ENCODE measurements at regions not wholly inside any gene's neighbourhood (a gene's known extent, or its start where the extent isn't known, plus 50 kb on each side); places are given as distances from the start of the nearest gene placed in this dataset.

DNA sequence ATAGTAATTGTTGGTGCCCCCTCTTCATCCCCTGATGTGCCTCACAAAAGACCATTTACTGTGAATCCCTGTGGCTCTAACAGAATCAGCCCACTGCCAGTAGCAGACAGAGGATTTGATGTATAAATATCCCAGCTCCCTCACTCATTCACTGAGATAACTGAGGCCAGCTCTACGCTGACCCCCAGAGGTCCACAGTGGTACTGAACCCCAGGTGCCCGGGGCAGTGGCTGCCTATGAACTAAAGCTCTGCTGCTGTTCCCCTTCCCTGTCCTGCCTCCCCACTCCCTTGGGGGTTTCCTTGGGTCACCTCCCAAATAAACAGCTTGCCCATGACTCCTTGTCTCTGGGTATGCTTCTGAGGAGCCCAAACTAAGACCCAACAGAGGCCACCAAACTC lies 295.8 kb downstream of the FOXL1 start:
- no peaks in the 10 kb centered on the region for H3K36me3 ChIP-seq (ENCODE audit: control insufficient read depth in 2 of 2, insufficient read depth in 2 of 2, low read length in 1 of 2)
- peaks cover 0 to 3% of the 10 kb centered on the region in 2 experiments; a peak in 3 of 4 replicates for H3K27me3 ChIP-seq (replicated peaks in 1 of 2; ENCODE audit: control insufficient read depth in 2 of 2, insufficient read depth in 2 of 2, low read length in 1 of 2)
- H4K20me1 ChIP-seq (ENCODE audit: control insufficient read depth, insufficient read depth) = no peaks in the 10 kb centered on the region
- TF ChIP-seq EZH2 (IDR thresholded peaks at IDR 0.05; ENCODE audit: borderline replicate concordance, control insufficient read depth, low read depth, low read length) = no peak
- TF ChIP-seq SREBF1 (IDR thresholded peaks at IDR 0.05; ENCODE audit: low read length) = no peak
- no peak for TF ChIP-seq PAX8 (IDR thresholded peaks at IDR 0.05)
- TF ChIP-seq, protein P1, sequence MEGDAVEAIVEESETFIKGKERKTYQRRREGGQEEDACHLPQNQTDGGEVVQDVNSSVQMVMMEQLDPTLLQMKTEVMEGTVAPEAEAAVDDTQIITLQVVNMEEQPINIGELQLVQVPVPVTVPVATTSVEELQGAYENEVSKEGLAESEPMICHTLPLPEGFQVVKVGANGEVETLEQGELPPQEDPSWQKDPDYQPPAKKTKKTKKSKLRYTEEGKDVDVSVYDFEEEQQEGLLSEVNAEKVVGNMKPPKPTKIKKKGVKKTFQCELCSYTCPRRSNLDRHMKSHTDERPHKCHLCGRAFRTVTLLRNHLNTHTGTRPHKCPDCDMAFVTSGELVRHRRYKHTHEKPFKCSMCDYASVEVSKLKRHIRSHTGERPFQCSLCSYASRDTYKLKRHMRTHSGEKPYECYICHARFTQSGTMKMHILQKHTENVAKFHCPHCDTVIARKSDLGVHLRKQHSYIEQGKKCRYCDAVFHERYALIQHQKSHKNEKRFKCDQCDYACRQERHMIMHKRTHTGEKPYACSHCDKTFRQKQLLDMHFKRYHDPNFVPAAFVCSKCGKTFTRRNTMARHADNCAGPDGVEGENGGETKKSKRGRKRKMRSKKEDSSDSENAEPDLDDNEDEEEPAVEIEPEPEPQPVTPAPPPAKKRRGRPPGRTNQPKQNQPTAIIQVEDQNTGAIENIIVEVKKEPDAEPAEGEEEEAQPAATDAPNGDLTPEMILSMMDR (IDR thresholded peaks at IDR 0.05 in 2 of 3, conservative IDR thresholded peaks at IDR 0.05 in 1 of 3; ENCODE audit: control insufficient read depth in 2 of 3, extremely low read depth in 1 of 3, insufficient read depth in 1 of 3, low read depth in 3 of 3, low read length in 3 of 3) = peak; percentile 53 to 74 (median 57); a peak in 5 of 6 replicates
- TF ChIP-seq CHD4 (IDR thresholded peaks at IDR 0.05) = no peak
- no peak for TF ChIP-seq RB1 (IDR thresholded peaks at IDR 0.05; ENCODE audit: borderline replicate concordance)
- no peak for TF ChIP-seq YBX1 (IDR thresholded peaks at IDR 0.05)
- peak; percentile 47; the same call in 1 of the 2 replicates for TF ChIP-seq RAD21 (IDR thresholded peaks at IDR 0.05; ENCODE audit: insufficient read depth, low read depth, low read length)
- no peak for TF ChIP-seq SMAD5 (IDR thresholded peaks at IDR 0.05; ENCODE audit: low read depth)
- no peak for TF ChIP-seq TBL1XR1 (IDR thresholded peaks at IDR 0.05; ENCODE audit: low read depth, low read length)
- TF ChIP-seq, protein P2, sequence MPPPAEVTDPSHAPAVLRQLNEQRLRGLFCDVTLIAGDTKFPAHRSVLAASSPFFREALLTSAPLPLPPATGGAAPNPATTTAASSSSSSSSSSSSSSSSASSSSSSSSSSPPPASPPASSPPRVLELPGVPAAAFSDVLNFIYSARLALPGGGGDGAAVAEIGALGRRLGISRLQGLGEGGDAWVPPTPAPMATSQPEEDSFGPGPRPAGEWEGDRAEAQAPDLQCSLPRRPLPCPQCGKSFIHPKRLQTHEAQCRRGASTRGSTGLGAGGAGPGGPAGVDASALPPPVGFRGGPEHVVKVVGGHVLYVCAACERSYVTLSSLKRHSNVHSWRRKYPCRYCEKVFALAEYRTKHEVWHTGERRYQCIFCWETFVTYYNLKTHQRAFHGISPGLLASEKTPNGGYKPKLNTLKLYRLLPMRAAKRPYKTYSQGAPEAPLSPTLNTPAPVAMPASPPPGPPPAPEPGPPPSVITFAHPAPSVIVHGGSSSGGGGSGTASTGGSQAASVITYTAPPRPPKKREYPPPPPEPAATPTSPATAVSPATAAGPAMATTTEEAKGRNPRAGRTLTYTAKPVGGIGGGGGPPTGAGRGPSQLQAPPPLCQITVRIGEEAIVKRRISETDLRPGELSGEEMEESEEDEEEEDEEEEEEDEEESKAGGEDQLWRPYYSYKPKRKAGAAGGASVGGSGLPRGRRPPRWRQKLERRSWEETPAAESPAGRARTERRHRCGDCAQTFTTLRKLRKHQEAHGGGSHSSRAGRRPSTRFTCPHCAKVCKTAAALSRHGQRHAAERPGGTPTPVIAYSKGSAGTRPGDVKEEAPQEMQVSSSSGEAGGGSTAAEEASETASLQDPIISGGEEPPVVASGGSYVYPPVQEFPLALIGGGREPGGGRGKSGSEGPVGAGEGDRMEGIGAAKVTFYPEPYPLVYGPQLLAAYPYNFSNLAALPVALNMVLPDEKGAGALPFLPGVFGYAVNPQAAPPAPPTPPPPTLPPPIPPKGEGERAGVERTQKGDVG (CRISPR knock-in tag; IDR thresholded peaks at IDR 0.05) = no peak
- no peak for TF ChIP-seq MYC (IDR thresholded peaks at IDR 0.05; ENCODE audit: insufficient read depth, insufficient read length, insufficient replicate concordance, low read length, severe bottlenecking)
- TF ChIP-seq SMC3 (IDR thresholded peaks at IDR 0.05; ENCODE audit: borderline replicate concordance, low read length) = peak; percentile 51; the same call in 1 of the 2 replicates
- ChIA-PET CTCF (interaction anchor here (0.6 to 2.4 kb wide), 7 partner anchors 9 to 311 kb away, joined by 3 to 33 read pairs (median 4); no protein-coding TSS in a partner anchor), POLR2A (no interaction called here), SMC1A (ENCODE audit: uncharacterized antibody, unreplicated experiment) (interaction anchor here (1.0 to 1.4 kb wide), 3 partner anchors 105 to 310 kb away, joined by 3 to 20 read pairs (median 4); no protein-coding TSS in a partner anchor), RAD21 (ENCODE audit: unreplicated experiment) (interaction anchor here (0.7 to 2.1 kb wide), 4 partner anchors 188 to 313 kb away, joined by 3 to 16 read pairs (median 4); no protein-coding TSS in a partner anchor)
- FAIRE-seq (no peak), ATAC-seq (peak; percentile 73), DNase-seq (ENCODE audit: low read depth, low spot score) (no peak)
- H3K27ac ChIP-seq (ENCODE audit: control insufficient read depth, insufficient read depth) = no peak overlapping the region
- no peaks in the 10 kb centered on the region for H3K9me3 ChIP-seq (replicated peaks; ENCODE audit: control insufficient read depth, insufficient read depth, low read length)
- H3K4me2 ChIP-seq (ENCODE audit: control insufficient read depth, insufficient read depth) = no peak overlapping the region
- in situ Hi-C loops (cut with MboI) = loop anchor here (10.0 kb wide), 1 partner anchor 309 kb away; the partner anchor contains the start of gene FOXC2
- WGBS (ENCODE audit: insufficient coverage, insufficient replicate concordance, low lambda C conversion rate, missing lambda C conversion rate) = 2% methylated on average over 2 of the region's 2 CpGs
- intact Hi-C loops (cut with micrococcal nuclease; ENCODE audit: unreplicated experiment) = loop anchor here (1.0 to 10.0 kb wide), 2 partner anchors 191 to 311 kb away; no protein-coding TSS in a partner anchor
- H3K9ac ChIP-seq (ENCODE audit: control insufficient read depth, insufficient read depth, low read length) = no peak overlapping the region
- no peak overlapping the region for H2AFZ ChIP-seq (ENCODE audit: control insufficient read depth, low read depth, low read length)
- H3K79me2 ChIP-seq (ENCODE audit: control insufficient read depth, insufficient read depth, low read length) = no peaks in the 10 kb centered on the region
- no peak overlapping the region for H3K4me3 ChIP-seq
- no peaks in the 10 kb centered on the region for H3K4me1 ChIP-seq (ENCODE audit: control insufficient read depth, insufficient read depth, low read length)
- no TSS peak for BruUV-seq (replicated peaks)
